Activated T-cell treated with anti-CD3 and anti-CD28 coated beads for 24 hours (primary cell): ENCODE measurements at regions not wholly inside any gene's neighbourhood (a gene's known extent, or its start where the extent isn't known, plus 50 kb on each side); places are given as distances from the start of the nearest gene placed in this dataset.
"Not testable (repeated sequence)": the region's sequence is repeated elsewhere in the genome, so short reads cannot be mapped to it uniquely, and the experiment has no call there.

Experiments
- DNase-seq: peaks from one replicate; pipeline ENCODE4 v3.0.0-alpha.2; 2020; ENCODE audit warnings: low read depth

- no peak for DNase-seq
These were observed 528.1 kb upstream of the SEMA3D start for GRCh38 chr7:85714951-85715350.

DNA sequence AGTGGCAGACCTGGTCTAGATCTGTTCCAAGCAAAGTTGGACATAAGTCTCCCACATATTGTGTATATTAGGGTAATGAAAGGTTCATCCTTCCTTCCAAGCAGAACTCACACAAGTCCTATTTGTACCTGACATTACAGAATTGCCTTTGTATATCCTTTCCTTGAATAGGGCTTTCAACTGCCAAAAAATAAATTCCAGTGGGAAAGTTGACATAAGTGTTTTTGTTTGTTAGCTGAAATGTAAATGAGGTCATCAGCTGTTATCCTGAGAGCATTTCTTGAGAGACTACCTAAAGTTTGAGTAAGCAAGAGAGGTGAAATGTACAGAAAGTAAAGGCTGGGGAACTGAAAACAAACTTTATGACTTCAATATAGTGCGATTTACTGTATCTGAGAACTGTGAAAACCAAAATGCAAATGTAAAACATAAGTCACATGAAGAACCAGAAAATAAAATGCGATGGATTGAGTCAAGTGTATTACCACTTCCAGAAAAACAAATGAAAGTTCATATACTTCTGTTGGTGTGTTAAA, 527.3 kb upstream of the SEMA3D start:
- no peak for DNase-seq

- no peak for DNase-seq
These were observed 526.3 kb upstream of the SEMA3D start for GRCh38 chr7:85713171-85713570.

GRCh38 chr7:85711894-85712293, 525.0 kb upstream of the SEMA3D start:
- DNase-seq: no peak

- DNase-seq: no peak
These were observed 524.1 kb upstream of the SEMA3D start for GRCh38 chr7:85710960-85711359.

DNA sequence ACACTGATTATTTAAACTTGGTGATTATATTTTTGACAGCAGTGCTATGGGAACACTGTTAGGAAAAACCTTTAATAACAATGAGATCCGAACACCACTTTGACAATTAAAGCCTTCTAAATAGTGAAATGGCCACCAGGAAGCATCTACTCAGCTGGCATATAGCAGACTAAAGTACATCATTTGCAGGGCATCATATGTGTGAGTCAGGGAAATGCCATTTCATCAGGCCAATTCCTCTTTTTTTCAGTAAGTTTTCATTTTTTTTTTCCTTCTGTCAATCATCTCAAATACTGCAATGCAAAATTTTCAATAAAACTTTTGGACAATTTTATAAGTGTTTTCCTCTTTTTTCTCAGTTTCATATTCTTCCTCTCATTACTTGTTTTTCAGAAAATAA, 521.4 kb upstream of the SEMA3D start:
- no peak for DNase-seq

DNA sequence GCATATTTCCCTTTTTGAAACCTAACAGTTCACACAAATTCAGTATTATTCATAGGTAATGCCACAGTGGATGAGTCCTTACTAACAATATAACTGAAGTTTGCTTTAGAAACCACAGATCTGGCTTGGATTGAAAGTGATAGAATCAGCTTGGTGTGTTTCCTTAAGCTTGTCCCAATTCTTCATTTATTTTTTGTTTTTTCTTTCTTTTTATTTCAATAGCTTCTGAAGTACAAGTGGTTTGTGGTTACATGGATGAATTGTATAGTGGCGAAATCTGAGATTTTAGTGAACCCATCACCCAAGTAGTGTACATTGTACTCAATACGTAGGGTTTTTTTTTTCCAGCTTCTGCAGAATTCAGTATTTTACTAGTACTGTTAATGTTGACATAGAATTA, 518.2 kb upstream of the SEMA3D start:
- DNase-seq: no peak

DNA sequence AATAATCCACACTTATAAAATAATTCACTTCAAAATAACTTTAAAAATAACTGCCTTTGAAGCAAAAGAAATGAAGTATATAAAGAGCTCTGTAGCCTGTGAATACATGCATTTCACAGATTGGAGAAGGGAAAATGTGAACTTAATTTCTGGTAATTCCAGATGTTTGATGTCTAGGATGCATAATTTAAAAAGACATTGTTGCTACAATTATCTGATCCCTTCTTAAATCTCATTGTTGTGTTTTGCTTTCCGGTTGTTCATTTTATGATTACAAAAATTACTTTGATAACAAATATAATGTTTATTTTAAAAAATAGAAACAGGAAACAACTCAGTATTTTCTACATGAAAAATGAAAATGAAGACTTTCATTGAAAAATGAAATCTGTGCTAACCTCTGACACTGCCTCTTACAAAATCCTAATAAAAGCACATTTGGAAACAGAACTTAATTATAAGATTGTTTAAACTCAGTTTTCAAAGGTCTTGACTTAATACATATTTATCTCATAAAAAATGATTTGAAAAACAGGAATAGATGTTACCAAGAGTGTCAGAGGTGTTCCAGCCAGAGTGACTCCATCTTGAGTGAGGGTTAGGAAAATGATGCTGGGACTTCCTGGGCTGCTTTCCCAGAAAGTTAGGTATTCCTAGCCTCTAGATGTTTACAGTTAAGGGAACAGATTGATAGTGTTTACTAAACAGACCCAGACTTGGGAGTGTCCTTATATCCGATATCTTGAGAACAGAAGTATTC, 516.6 kb upstream of the SEMA3D start:
- no peak for DNase-seq

GRCh38 chr7:85702348-85702747, 515.5 kb upstream of the SEMA3D start:
- no peak for DNase-seq

DNA sequence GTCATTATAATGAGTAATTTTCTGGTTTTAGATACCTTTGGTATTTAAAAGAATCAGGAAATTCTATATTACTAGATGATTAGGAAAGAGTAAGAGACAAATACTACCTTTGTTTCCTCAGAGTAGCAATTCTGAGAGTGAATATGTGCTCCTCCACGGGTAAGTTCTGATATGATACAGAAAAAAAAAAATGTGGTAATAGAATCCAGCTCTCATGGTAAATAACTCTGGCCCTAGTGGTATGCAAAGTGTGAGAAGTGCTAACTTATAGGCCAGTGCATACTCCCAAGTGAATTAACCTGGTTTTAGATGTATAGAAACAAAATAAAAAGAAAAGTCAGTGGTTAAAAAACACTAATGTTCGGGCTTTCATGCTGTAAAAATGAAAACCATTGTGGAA, 512.6 kb upstream of the SEMA3D start:
- DNase-seq: no peak

DNA sequence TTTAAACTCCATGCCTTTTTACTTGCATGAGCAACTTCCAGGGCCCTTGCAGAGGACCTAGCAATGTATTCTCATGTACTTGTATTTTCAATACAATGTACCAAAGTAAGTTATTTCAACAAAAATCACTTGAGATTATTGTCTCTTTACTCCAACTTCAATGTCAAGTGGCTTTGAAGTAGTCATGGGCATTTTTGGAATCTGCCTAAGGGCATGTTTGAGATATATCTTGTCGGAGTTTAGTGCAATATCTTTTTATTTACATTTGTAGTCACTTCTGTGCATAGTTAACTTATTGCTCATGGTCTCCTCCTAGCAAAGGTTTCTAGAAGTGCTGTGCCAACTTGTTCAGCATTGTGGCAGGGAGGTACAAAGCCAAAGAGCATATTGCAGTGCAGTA, 508.7 kb upstream of the SEMA3D start:
- no peak for DNase-seq

GRCh38 chr7:85695041-85695440, 508.2 kb upstream of the SEMA3D start:
- DNase-seq: no peak

DNA sequence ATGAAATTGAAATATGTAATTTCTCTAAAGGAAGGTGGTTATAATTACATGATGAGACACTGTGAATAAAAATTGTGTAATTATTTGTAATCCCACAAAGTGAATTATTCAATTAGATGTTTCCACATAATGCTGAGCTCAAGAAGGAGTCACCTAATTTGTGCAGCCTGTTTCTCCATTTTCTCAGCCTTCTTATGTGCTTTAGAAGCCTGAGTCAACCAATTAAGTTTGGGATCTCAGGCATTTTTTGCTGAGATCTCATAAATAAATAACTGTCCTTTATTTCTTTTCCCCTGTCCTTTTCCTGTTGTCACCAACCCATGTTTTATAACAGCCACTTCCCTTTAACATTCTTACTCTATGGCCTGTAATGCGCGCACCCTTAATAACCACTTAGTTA, 506.5 kb upstream of the SEMA3D start:
- DNase-seq: no peak

DNA sequence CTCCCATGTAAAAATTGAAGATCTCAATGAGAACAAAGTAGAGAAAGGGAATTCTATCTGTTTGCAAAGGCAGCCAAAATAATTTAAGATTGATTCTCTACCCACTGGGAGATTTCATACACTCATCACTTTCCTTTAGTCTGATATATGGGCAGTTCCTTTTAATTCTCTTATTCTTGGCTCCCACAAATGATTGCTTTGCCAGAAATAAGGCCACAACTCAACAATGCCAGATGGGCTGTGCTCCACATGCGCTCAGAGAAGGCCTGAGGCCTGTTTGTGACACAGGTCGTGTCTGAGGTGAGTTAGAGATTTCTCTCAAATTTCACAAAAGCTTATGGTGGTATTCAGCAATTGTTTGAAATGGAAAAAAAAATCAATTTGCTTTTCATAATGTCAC, 501.9 kb upstream of the SEMA3D start:
- DNase-seq: no peak

GRCh38 chr7:85686401-85687181, 499.7 kb upstream of the SEMA3D start:
- DNase-seq: no peak

DNA sequence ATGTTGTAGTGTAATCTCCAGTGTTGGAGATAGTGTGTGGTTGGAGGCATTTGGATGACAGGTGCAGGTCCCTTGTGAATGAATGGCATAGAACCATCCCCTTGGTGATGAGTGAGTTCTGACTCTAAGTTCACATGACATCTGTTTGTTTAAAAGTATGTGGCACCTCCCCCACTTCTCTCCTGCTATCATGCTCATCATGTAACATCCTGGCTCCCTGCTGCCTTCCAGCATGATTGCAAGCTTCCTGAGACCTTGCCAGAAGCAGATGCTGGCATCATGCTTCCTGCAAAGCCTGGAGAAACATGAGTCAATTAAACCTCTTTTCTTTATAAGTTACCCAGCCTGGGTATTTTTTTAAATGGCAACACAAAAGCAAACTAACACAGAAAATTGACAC, 499.0 kb upstream of the SEMA3D start:
- DNase-seq: no peak

DNA sequence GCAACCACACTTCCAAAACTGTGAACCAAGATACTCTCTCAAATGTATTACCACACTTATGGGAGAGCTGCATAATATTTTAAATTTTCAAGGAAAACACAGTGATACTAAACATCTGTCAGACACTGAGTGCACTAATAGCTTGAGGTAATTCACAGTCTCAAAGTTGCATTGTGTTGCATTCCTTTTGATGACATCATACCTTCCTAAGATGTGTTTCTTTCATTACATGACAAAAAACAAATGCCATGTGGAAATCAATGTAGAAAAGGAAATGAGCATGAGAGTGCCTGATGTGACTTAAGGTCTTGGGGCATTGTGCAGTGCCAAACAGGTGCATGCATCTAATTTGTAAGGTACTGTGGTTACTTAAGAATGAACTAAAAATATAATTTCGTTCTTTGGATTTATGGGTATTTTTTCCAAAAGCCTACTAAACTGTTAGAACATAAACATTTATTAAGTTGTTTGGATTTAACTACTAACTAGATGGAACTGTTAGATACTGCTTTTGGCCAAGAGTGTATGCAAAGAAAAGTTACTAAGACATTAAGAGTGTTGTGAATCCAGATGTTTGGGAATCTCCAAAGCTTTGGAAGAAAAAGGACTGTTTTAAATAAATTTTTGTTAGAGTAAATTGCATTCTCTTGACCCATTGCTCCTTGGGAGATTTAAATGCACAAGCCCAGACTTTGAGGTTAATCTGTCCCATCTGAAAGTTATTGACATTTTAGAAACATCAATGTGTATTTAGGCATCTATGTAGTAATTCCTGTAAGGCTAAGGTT, 496.2 kb upstream of the SEMA3D start:
- no peak for DNase-seq

DNA sequence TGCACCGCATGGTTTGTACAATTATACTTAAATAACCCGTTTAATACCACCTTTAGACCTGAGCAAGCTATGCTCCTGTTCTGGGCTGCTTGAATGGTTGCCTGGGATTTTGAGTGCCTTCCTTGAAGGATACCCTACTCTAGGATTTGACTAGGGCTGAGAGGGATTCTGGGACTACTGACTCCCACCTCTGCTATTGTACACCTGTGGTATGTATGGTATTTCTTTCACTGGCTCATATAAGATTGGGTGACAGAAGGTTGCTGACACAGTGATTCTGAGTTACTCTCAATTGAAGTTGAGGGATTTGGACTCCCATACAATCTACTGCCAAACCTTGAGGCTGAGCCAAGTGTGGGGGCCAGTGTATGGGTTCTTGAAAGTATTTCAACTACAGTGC, 494.4 kb upstream of the SEMA3D start:
- DNase-seq: no peak

DNA sequence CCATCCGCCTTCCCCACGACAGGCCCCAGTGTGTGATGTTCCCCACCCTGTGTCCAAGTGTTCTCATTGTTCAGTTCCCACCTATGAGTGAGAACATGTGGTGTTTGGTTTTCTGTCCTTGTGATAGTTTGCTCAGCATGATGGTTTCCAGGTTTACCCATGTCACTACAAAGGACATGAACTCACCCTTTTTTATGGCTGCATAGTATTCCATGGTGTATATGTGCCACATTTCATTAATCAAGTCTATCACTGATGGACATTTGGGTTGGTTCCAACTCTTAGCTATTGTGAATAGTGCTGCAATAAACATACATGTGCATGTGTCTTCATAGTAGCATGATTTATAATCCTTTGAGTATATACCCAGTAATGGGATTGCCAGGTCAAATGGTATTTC, 488.2 kb upstream of the SEMA3D start:
- not testable (repeated sequence) for DNase-seq

GRCh38 chr7:85673876-85674275, 487.0 kb upstream of the SEMA3D start:
- DNase-seq: no peak

DNA sequence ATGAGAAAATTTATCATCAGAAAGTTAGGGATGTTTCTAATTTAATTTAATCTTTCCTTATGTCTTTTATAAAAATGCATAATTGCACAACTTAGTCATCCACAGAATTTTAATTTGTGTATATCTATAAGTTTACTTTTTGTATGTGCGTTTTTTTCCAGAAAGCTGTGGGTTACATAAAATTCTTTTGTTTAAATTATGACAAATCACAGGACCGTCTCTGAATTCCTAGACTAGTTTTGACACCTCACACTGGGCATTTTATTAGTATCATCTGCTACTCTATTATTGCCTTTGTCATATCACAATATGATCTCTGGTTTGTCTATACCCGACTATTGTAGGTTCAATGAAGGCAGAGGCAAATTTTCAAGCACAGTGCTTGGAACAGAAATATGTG, 482.4 kb upstream of the SEMA3D start:
- no peak for DNase-seq

DNA sequence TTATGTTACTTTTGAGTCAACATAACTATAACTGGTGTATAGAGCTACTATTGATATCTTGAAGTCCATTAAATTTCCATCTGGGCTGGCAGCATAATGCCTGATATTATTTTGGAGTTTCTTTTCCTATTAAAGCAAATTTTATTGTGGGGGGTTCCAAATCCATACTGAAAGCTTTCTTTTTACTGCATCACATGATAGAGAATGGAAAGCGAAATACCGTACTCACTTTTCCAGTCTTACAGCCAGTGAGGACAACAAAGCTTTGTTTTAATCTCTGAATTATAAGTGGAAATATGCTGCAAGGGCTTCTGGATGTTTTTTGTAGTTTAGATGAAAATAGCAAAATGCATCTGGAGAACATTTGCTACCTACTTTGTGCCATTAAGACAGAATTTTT, 477.5 kb upstream of the SEMA3D start:
- no peak for DNase-seq

GRCh38 chr7:85659364-85659763, 472.5 kb upstream of the SEMA3D start:
- no peak for DNase-seq
